ENCODE measurements at regions not wholly inside any gene's neighbourhood (a gene's known extent, or its start where the extent isn't known, plus 50 kb on each side); places are given as distances from the start of the nearest gene placed in this dataset.
"Not testable (repeated sequence)": the region's sequence is repeated elsewhere in the genome, so short reads cannot be mapped to it uniquely, and the experiment has no call there.

GRCh38 chr4:159702200-159702599 is 599.3 kb downstream of the RAPGEF2 start:
- TF ChIP-seq EZH2 (IDR thresholded peaks at IDR 0.05; ENCODE audit: low read length, missing control alignments): no peak
- no peak for TF ChIP-seq CTCF (conservative IDR thresholded peaks at IDR 0.05 in 1 of 2, IDR thresholded peaks at IDR 0.05 in 1 of 2; ENCODE audit: low read depth in 1 of 2, low read length in 2 of 2)
- Histone ChIP-seq H3K9ac (ENCODE audit: insufficient read depth, low read length) (no peak overlapping the region), H3K4me1 (ENCODE audit: control insufficient read depth, extremely low read depth, insufficient read depth, low read length) (no peaks in the 10 kb centered on the region), H3K9me3 (ENCODE audit: control insufficient read depth, insufficient read depth, low read depth, low read length) (no peaks in the 10 kb centered on the region), H3K79me2 (ENCODE audit: control insufficient read depth, insufficient read depth, low read length) (no peaks in the 10 kb centered on the region), H3K4me3 (replicated peaks in 1 of 4; ENCODE audit: control extremely low read depth in 1 of 4, insufficient read depth in 1 of 4, low read depth in 3 of 4, low read length in 4 of 4) (no peak overlapping the region), H3K36me3 (ENCODE audit: control insufficient read depth, insufficient read depth, low read length) (no peaks in the 10 kb centered on the region), H3K27me3 (ENCODE audit: control insufficient read depth, insufficient read depth, low read length) (no peaks in the 10 kb centered on the region), H3K27ac (ENCODE audit: insufficient read depth, low read length) (no peak overlapping the region), H2AFZ (ENCODE audit: low read length) (no peak overlapping the region), H4K20me1 (ENCODE audit: control insufficient read depth, extremely low read depth, insufficient read depth, low read length) (no peaks in the 10 kb centered on the region), H3K4me2 (ENCODE audit: extremely low read depth, insufficient read depth, low read length) (no peak overlapping the region)
- no peak for DNase-seq (ENCODE audit: low read depth in 2 of 2)

- no peaks in the 10 kb centered on the region for H3K36me3 ChIP-seq (ENCODE audit: control insufficient read depth, insufficient read depth, low read length)
- H3K79me2 ChIP-seq (ENCODE audit: control insufficient read depth, insufficient read depth, low read length): no peaks in the 10 kb centered on the region
- H4K20me1 ChIP-seq (ENCODE audit: control insufficient read depth, extremely low read depth, insufficient read depth, low read length): no peaks in the 10 kb centered on the region
- no peak overlapping the region for H3K4me3 ChIP-seq (replicated peaks in 1 of 4; ENCODE audit: control extremely low read depth in 1 of 4, insufficient read depth in 1 of 4, low read depth in 3 of 4, low read length in 4 of 4)
- H3K4me1 ChIP-seq (ENCODE audit: control insufficient read depth, extremely low read depth, insufficient read depth, low read length): no peaks in the 10 kb centered on the region
- no peaks in the 10 kb centered on the region for H3K9me3 ChIP-seq (ENCODE audit: control insufficient read depth, insufficient read depth, low read depth, low read length)
- H3K4me2 ChIP-seq (ENCODE audit: extremely low read depth, insufficient read depth, low read length): no peak overlapping the region
- no peak overlapping the region for H3K9ac ChIP-seq (ENCODE audit: insufficient read depth, low read length)
- no peak overlapping the region for H2AFZ ChIP-seq (ENCODE audit: low read length)
- no peak for DNase-seq (ENCODE audit: low read depth in 2 of 2)
- H3K27ac ChIP-seq (ENCODE audit: insufficient read depth, low read length): no peak overlapping the region
- TF ChIP-seq EZH2 (IDR thresholded peaks at IDR 0.05; ENCODE audit: low read length, missing control alignments) (no peak), CTCF (conservative IDR thresholded peaks at IDR 0.05 in 1 of 2, IDR thresholded peaks at IDR 0.05 in 1 of 2; ENCODE audit: low read depth in 1 of 2, low read length in 2 of 2) (no peak)
- no peaks in the 10 kb centered on the region for H3K27me3 ChIP-seq (ENCODE audit: control insufficient read depth, insufficient read depth, low read length)
These were observed 602.5 kb downstream of the RAPGEF2 start for GRCh38 chr4:159705334-159705733.

- Histone ChIP-seq H3K36me3 (ENCODE audit: control insufficient read depth, insufficient read depth, low read length) (no peaks in the 10 kb centered on the region), H3K4me1 (ENCODE audit: control insufficient read depth, extremely low read depth, insufficient read depth, low read length) (no peaks in the 10 kb centered on the region), H4K20me1 (ENCODE audit: control insufficient read depth, extremely low read depth, insufficient read depth, low read length) (no peaks in the 10 kb centered on the region), H2AFZ (ENCODE audit: low read length) (no peak overlapping the region), H3K9me3 (ENCODE audit: control insufficient read depth, insufficient read depth, low read depth, low read length) (no peaks in the 10 kb centered on the region), H3K79me2 (ENCODE audit: control insufficient read depth, insufficient read depth, low read length) (no peaks in the 10 kb centered on the region), H3K9ac (ENCODE audit: insufficient read depth, low read length) (no peak overlapping the region), H3K27me3 (ENCODE audit: control insufficient read depth, insufficient read depth, low read length) (no peaks in the 10 kb centered on the region), H3K27ac (ENCODE audit: insufficient read depth, low read length) (no peak overlapping the region), H3K4me2 (ENCODE audit: extremely low read depth, insufficient read depth, low read length) (no peak overlapping the region), H3K4me3 (replicated peaks in 1 of 4; ENCODE audit: control extremely low read depth in 1 of 4, insufficient read depth in 1 of 4, low read depth in 3 of 4, low read length in 4 of 4) (no peak overlapping the region)
- DNase-seq (ENCODE audit: low read depth in 2 of 2): no peak
- TF ChIP-seq CTCF (conservative IDR thresholded peaks at IDR 0.05 in 1 of 2, IDR thresholded peaks at IDR 0.05 in 1 of 2; ENCODE audit: low read depth in 1 of 2, low read length in 2 of 2) (no peak), EZH2 (IDR thresholded peaks at IDR 0.05; ENCODE audit: low read length, missing control alignments) (no peak)
These were observed 603.8 kb downstream of the RAPGEF2 start for GRCh38 chr4:159706704-159707103.

- H3K4me3 ChIP-seq (replicated peaks in 1 of 4; ENCODE audit: control extremely low read depth in 1 of 4, insufficient read depth in 1 of 4, low read depth in 3 of 4, low read length in 4 of 4); DNase-seq (ENCODE audit: low read depth in 2 of 2); H3K27ac ChIP-seq (ENCODE audit: insufficient read depth, low read length); H3K27me3 ChIP-seq (ENCODE audit: control insufficient read depth, insufficient read depth, low read length); H3K79me2 ChIP-seq (ENCODE audit: control insufficient read depth, insufficient read depth, low read length); H3K36me3 ChIP-seq (ENCODE audit: control insufficient read depth, insufficient read depth, low read length); H3K4me2 ChIP-seq (ENCODE audit: extremely low read depth, insufficient read depth, low read length); H2AFZ ChIP-seq (ENCODE audit: low read length); H3K4me1 ChIP-seq (ENCODE audit: control insufficient read depth, extremely low read depth, insufficient read depth, low read length); H3K9me3 ChIP-seq (ENCODE audit: control insufficient read depth, insufficient read depth, low read depth, low read length); H3K9ac ChIP-seq (ENCODE audit: insufficient read depth, low read length); H4K20me1 ChIP-seq (ENCODE audit: control insufficient read depth, extremely low read depth, insufficient read depth, low read length): not testable (repeated sequence)
These were observed 612.3 kb downstream of the RAPGEF2 start for GRCh38 chr4:159715180-159715579.

Measured in fibroblast of lung (primary cell).